Stimulated activated CD8-positive, alpha-beta memory T cell treated with anti-CD3 and anti-CD28 coated beads, Interleukin-12 subunit alpha, Interleukin-12 subunit beta, amount 100 ng/mL, for 1 hour (primary cell): ENCODE measurements at regions not wholly inside any gene's neighbourhood (a gene's known extent, or its start where the extent isn't known, plus 50 kb on each side); places are given as distances from the start of the nearest gene placed in this dataset.
"Not testable (repeated sequence)": the region's sequence is repeated elsewhere in the genome, so short reads cannot be mapped to it uniquely, and the experiment has no call there.

Experiments
- DNase-seq: peaks from one replicate; pipeline ENCODE4 v3.0.0-alpha.2; 2020; ENCODE audit warnings: low read depth

- no peak for DNase-seq
Measured at GRCh38 chr1:194410756-194411155, 1224.3 kb upstream of the B3GALT2 start.

- not testable (repeated sequence) for DNase-seq
Measured at GRCh38 chr1:194407238-194407637, 1220.8 kb upstream of the B3GALT2 start.

GRCh38 chr1:194394676-194395075 lies 1208.3 kb upstream of the B3GALT2 start:
- no peak for DNase-seq

GRCh38 chr1:194387531-194387930 lies 1201.1 kb upstream of the B3GALT2 start:
- DNase-seq = no peak

GRCh38 chr1:194378517-194378916 lies 1192.1 kb upstream of the B3GALT2 start:
- no peak for DNase-seq

- DNase-seq = no peak
Measured at GRCh38 chr1:194374649-194375048, 1188.2 kb upstream of the B3GALT2 start.

GRCh38 chr1:194372266-194372665 lies 1185.9 kb upstream of the B3GALT2 start:
- no peak for DNase-seq

GRCh38 chr1:194369622-194370021 lies 1183.2 kb upstream of the B3GALT2 start:
- DNase-seq = no peak

- DNase-seq = no peak
Measured at GRCh38 chr1:194369060-194369459, 1182.6 kb upstream of the B3GALT2 start.

GRCh38 chr1:194367121-194367520 lies 1180.7 kb upstream of the B3GALT2 start:
- DNase-seq = no peak

GRCh38 chr1:194366705-194367104 lies 1180.3 kb upstream of the B3GALT2 start:
- no peak for DNase-seq

GRCh38 chr1:194362327-194362726 lies 1175.9 kb upstream of the B3GALT2 start:
- no peak for DNase-seq

GRCh38 chr1:194361374-194362131 lies 1175.1 kb upstream of the B3GALT2 start:
- DNase-seq = no peak

- DNase-seq = no peak
Measured at GRCh38 chr1:194358208-194358581, 1171.8 kb upstream of the B3GALT2 start.

GRCh38 chr1:194357573-194358207 lies 1171.3 kb upstream of the B3GALT2 start:
- DNase-seq = not testable (repeated sequence)

- DNase-seq = no peak
Measured at GRCh38 chr1:194355488-194356106, 1169.2 kb upstream of the B3GALT2 start.

GRCh38 chr1:194353121-194353520 lies 1166.7 kb upstream of the B3GALT2 start:
- no peak for DNase-seq

- DNase-seq = no peak
Measured at GRCh38 chr1:194347200-194347599, 1160.8 kb upstream of the B3GALT2 start.

- no peak for DNase-seq
Measured at GRCh38 chr1:194342484-194343262, 1156.3 kb upstream of the B3GALT2 start.

- DNase-seq = no peak
Measured at GRCh38 chr1:194341587-194341986, 1155.2 kb upstream of the B3GALT2 start.

- no peak for DNase-seq
Measured at GRCh38 chr1:194339471-194339870, 1153.1 kb upstream of the B3GALT2 start.

GRCh38 chr1:194338241-194338948 lies 1152.0 kb upstream of the B3GALT2 start:
- DNase-seq = no peak
